Suppressor macrophage treated with lipopolysaccharide for 1 hour (primary cell): ENCODE measurements at regions not wholly inside any gene's neighbourhood (a gene's known extent, or its start where the extent isn't known, plus 50 kb on each side); places are given as distances from the start of the nearest gene placed in this dataset.

ENCODE experiments used
- DNase-seq, 3 donors: peaks; one replicate each; pipeline ENCODE4 v3.0.0-alpha.2; 2020 to 2022

GRCh38 chr15:100737214-100737613 lies 134.8 kb downstream of the ASB7 start:
- no peak for DNase-seq

GRCh38 chr15:100738614-100739013 lies 136.2 kb downstream of the ASB7 start:
- DNase-seq = no peak

DNA sequence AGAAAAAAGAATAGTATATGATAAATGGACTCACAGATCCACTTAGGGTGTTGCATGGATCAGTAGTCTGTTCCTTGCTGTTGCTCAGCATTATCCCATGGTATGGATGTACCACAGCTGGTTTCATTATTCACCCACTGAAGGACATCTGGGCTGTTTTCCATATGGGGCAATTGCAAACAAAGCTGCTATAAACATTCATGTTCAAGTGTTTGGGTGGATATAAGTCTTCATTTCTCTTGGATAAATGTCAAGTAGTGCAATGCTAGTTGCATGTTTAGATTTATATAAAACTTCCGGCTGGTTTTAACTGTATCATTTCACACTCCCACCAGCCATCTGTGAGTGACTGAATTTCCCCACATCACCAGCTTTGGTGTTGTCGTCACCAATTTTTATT lies 137.7 kb downstream of the ASB7 start:
- no peak for DNase-seq

DNA sequence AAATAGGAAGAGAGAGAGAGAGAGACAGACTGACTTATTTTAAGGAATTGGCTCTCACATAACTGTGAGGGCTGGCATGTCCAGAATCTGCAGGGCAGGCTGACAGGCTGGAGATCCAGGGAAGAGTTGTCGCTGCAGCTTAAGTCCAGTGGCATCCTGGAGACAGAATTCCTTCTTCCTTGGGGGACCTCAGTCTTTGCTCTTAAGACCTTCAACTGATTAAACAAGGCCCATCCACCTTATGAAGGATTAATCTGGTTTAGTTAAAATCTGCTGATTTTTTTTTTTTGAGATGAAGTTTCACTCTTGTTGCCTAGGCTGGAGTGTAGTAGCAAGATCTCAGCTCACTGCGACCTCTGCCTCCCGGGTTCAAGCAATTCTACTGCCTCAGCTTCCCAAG lies 128.0 kb upstream of the ALDH1A3 start:
- no peak for DNase-seq

DNA sequence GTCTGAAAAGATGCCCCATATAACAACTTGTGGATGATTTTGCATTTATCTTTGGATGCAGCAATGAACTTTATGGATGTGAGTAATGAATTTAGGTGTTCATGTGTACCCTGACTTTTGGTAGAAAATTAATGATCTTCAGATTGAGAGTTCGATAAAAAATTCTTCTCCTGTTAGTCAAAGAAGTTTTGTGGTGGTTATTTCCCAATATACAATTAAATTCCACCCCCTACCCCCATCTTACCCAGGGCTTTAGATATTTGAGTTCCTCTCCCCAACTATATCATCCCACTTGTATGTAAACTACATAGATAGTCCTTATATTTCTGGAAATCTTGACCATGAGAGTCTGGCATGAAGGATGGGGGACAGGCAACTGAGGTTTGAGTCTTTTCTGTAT lies 126.1 kb upstream of the ALDH1A3 start:
- DNase-seq = no peak

DNA sequence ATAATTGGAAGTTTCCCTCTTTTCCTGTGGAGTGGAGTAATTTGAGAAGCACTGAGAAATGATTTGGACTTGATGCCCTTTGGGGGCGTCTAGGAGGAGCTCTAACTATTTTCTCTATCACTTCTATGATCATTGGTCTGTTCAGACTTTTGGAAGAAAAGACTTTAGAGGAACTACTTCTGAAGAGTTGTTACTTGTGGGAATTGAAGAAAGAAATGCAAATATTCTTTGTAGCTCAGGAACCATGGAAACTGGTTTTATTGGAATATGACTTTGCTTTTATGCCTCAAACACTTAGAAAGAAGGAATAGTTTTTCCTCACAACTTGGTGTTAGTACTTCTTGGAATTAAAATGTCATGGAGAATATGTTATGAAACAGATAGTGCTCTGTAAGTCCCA lies 122.0 kb upstream of the ALDH1A3 start:
- no peak for DNase-seq

DNA sequence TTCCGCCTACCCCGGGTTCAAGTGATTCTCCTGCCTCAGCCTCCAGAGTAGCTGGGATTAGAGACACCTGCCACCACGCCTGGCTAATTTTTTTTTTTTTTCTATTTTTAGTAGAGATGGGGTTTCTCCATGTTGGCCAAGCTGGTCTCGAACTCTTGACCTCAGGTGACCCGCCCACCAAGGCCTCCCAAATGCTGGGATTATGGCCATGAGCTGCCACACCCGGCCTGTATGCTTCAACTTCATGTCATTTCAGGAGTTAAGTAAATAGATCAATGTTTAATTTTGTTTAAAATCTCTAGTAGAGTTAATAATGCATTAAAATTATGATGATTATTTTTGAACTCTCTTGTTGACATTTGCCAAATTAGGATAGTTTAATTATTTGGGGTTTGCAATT lies 121.1 kb upstream of the ALDH1A3 start:
- DNase-seq = no peak

- DNase-seq = no peak
Measured at GRCh38 chr15:100759106-100759505, 120.5 kb upstream of the ALDH1A3 start.

GRCh38 chr15:100759698-100760356 lies 119.8 kb upstream of the ALDH1A3 start:
- DNase-seq = no peak

DNA sequence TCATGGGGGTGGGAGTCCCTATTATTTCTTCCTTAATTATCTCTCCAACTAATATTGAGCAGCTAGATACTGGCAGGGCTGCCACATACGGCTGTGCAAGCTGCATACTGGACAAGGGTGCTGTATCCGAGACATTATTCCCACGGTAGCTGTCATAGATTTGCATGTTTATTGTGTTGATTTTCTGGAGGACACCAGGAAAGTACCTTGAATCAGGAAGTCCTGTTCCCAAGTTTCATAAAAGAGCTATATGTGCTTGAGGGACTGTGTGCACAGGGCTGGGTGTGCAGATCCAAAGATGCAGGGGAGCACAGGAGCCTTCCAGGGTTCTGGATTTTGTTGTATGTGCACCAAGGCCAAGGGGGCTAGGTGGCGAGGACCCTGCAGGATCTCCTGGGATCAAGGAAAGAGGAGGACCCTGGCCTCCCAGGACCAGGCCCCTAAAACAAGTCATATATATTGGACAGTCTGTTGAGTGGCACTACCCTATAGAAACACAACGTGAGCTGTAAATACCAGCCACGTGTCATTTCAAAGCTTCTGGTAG lies 119.2 kb upstream of the ALDH1A3 start:
- no peak for DNase-seq

DNA sequence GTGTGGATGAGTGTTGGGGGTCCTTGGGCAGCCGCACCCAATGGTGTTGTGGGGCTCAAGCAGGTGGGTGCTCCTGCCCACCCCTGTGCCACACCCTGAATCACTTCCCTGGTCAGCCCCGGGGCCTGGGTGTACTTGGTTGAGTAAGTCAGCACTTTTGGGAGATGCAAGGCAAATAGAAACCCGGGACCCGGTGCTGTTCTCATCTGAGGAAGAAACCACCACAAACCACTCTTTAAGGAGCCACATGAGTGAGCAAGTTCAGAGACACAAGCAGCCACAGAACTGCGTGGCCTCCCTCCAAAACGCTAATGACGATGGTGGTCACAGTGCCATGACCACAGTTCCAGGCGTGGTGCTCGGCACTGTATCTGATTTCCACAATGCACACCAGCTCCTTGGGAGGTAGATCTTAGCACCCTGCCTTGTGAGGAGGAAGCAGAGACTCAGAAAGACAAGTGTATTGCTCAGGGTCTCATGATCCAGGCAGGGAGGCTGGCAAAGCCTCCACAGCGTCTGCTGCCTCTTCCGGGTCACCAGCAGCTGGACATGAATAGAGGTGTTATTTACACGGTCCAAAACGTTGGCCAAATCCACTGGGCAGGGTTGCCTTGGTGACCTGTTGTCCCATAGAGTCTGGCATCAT lies 118.2 kb upstream of the ALDH1A3 start:
- DNase-seq = no peak

- no peak for DNase-seq
Measured at GRCh38 chr15:100762289-100762688, 117.3 kb upstream of the ALDH1A3 start.

DNA sequence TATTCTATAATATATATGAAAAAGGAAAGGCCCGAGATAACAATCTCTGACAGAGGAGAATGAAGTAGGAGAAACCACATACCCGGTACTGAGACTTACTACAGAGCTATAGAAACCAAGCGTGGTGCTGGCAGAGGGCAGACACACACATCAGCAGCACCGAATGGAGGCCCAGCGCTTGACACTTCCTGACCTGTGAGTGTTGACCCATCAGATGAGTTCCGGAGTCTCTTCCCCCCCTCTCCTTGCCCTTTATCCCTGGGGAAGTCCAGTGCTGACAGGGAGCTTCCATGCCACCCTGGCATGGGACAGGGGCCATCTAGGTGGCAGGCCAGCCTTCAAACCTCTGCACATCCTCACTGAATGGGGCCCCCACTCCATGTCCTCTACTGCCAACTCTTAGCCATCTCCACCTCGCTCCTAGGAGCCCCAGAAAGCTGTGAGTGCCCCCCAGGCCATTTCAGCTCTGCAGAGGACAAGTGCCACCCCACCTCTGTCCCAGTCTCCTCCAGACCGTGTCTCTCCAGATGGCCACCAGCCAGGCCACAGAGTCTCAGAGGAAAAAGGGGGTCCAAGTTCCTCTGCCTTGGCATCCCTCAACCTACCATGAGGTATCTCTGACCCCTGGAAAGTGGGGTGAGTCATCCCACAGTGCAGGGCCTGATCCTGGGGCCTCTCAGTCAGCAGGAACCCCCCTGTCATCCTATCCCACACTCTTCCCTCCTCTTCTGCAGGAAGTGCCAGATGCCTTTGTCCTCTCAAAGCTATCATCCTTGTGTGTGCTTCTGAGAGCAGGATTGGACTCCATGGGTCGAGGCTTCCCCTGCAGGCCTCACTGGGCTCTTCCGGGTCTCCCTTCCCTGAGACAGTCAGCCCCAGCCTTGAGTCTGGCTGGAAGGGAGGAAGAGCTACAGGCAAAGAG lies 116.5 kb upstream of the ALDH1A3 start:
- peak in 1 of 3 donors; percentile 21 for DNase-seq

GRCh38 chr15:100763835-100764750 lies 115.5 kb upstream of the ALDH1A3 start:
- DNase-seq = no peak

GRCh38 chr15:100764778-100765466 lies 114.7 kb upstream of the ALDH1A3 start:
- no peak for DNase-seq

DNA sequence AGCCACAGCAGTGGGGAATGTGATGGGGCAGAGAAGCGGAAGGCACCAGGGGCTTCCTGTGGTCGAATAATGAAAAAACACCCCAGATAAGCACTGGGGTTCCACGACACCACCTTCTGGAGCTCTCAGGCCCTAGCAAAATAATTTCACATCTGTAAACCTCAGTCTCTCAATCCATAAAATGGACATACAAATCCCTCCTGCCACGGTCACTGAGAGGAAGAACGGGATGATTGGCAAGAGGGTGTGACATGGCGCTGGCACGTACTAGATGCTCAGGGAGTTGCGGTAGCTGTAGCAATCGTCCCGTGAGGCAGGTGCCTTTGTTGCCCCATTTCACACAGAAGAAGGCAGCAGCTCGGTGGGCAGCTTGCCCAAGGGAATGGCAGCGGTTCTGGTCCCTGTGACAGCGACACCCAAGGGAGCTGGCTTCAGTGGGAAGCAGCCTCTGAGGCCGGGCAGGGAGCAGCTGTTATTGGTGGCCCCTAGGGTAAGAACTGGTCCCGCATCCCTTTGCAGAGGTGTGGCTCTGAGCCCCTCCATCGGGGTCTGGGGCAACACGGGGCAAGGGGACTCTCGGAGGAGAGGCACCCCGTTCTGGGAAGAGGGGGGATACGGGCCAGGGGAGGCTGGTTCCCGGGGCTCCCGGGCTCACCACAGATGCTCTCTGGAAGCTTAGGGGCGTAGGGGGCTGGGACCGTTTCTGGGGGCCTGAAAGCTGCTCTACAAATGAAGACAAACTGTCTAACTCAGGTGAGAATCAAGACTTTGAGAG lies 114.0 kb upstream of the ALDH1A3 start:
- no peak for DNase-seq

DNA sequence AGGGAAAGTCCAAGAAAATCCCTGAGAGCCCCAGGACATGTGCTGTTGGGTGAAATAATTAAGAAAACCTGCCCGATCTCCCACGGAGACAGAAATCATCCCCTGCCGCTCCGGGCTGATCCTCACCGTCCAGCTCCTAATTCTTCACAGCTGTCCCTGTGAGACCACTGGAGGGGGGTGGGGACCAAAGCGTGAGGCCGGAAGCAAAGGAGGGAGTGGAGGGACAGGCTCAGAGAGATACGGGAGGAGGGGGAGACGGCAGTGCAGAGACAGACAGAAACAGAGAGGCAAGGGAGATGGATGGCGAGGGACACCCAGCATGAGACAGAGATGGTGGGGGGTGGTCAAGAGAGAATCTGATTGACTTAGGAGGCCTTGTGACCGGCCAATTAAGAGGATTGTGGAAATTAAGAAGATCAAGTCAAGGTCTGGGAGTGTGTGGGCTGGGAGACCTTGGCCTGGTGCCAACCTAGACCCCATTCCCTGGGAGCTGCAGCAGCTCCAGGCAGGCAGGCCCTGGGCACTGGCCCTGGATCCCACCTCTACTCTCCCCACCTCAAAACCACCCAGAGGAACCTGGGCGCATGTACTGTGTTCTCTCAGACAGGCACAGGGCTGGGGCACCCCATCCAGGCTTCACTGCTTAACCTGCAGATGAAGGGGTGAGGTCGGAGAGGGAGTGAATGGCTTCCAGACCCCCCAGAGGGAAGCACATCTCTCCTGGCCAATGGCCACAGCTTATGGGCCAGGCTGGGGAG lies 113.2 kb upstream of the ALDH1A3 start:
- no peak for DNase-seq

DNA sequence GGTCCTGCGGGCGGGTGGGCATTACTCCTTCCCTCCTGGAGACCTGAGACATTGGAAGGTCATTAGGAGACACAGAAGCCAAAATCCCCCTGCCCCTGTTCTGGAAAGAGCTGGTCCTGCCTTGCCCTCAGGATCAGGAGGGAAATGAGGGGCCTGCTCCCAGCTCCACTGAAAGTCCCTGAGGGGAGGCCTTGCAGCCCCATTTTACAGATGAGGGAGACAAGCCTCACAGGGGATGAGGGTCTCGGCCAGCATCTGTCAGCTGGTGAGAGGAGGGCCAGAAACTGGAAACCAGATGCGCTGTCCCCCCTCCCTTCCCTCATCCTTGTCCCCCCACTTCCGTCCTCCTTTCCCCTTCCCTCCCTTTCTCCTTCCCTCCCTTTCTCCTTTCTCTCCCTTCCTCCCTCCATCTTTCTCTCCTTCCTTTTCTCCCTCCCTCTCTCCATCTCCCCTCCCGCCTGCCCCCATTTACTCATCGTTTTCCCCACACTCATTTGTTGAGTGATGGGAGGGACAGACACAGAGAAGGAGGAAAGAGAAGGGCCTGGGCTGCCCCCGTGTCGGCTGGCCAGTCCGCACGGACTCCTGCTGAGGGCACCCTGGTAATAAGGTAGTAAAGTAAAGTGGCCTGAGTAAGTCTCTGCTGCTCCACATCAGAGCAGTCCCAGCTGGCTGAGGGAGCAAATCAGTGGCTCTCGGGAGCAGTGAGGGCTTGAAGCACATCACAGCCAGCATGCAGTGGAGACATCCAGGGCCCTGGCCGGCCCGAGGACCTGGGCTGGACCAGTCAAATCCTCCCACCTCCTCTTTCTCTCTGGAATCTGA lies 112.4 kb upstream of the ALDH1A3 start:
- DNase-seq = no peak

GRCh38 chr15:100768501-100768931 lies 111.1 kb upstream of the ALDH1A3 start:
- DNase-seq = no peak
